ENCODE measurements at regions not wholly inside any gene's neighbourhood (a gene's known extent, or its start where the extent isn't known, plus 50 kb on each side); places are given as distances from the start of the nearest gene placed in this dataset.
"Not testable (repeated sequence)": the region's sequence is repeated elsewhere in the genome, so short reads cannot be mapped to it uniquely, and the experiment has no call there.

- DNase-seq: no peak
Measured at GRCh38 chr2:184154438-184154837, 443.9 kb upstream of the ZNF804A start.

- DNase-seq: no peak
Measured at GRCh38 chr2:184155791-184156190, 442.5 kb upstream of the ZNF804A start.

DNA sequence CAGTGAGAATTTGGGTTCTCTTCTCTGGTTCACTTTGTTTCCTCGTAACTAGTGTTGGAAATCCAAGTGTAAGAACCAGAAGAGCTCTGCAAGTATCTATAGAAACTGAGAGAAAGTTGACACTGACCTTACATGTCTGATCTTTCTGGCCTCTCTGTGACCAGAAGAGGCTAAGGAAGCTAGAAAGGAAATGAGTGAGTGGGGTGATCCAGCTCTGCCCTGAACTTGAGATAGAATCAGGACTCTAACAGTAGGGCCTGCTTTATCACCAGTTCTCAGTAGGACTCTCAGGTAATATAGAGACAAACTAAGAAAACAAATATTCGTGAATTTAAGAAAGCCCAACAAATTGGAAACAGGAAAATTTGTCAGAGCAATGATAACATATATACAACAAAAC is 441.2 kb upstream of the ZNF804A start:
- no peak for DNase-seq

DNA sequence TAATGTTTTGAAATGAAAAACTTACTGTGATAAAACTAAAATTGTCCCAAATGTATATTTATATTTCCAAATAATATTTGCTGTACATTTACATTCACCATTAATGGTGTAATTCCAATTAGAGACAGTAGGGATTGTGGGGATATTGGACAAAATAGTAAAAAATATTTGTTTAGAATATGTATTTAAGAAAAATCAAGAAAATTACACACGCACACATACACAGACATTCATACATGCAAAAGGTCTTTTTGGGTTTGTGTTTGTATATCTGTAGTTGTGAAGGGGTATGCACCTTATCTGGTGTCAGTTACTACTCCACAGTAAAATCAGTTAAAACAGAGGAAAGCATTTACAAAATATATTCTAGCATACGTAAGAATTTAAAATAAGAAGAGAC is 435.9 kb upstream of the ZNF804A start:
- no peak for DNase-seq

GRCh38 chr2:184168823-184169222 is 429.5 kb upstream of the ZNF804A start:
- not testable (repeated sequence) for DNase-seq

DNA sequence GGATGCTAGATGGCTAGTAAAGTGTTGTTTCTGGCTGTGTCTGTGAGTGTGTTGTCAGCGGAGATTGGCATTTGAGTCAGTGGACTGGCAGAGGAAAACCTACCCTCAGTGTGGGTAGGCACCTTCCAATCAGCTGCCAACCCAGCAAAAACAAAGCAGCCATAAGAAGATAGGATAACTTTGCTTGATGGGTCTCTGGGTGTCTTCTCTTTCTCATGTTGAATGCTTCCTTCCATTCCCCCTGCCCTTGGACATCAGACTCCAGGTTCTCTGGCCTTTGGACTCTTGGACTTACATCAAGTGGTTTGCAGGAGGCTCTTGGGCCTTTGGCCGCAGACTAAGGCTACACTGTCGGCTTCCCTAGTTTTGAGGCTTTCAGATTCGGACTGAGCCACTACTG is 429.0 kb upstream of the ZNF804A start:
- DNase-seq: no peak

GRCh38 chr2:184174493-184175104 is 423.7 kb upstream of the ZNF804A start:
- DNase-seq: no peak

GRCh38 chr2:184178229-184178628 is 420.1 kb upstream of the ZNF804A start:
- DNase-seq: no peak

GRCh38 chr2:184186436-184186835 is 411.9 kb upstream of the ZNF804A start:
- no peak for DNase-seq

DNA sequence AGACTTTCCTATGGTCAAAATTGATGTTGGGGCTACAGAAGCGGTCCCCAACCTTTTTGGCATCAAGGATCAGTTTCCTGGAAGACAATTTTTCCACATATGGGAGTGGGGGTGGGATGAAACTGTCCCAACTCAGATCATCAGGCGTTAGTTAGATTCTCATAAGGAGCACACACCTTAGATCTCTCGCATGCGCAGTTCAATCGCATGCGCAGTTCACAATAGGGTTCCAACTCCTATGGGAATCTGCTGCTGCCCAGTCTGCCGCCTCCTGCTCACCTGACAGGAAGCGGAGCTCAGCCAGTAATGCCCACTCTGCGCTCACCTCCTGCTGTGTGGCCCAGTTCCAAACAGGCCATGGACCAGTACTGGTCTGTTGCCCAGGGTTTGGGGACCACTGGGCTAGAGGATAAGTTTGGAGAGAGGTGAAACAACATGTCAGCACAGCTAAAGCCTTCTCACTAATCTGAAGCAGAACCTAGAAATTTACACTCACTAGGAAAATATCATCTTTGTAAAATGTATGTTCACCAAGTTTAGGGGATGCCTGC is 410.8 kb upstream of the ZNF804A start:
- DNase-seq: no peak

DNA sequence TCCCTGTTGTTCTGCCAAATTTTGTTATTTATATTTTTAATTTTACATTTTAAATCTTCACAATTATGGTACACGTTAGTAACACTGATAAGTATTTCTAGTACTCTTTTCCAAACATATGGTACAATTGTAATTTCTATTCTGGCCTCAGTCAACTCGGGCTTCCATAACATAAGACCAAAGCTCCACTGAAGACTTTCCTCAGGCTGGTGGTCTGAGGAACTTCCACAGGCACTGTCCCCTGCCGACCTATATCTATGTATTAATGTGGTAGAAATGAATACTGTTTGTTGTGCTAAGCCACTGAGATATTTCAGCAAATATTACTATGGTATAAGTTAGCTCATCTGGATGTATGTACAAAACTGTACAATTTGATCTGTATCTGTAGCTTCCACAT is 407.6 kb upstream of the ZNF804A start:
- DNase-seq: no peak

DNA sequence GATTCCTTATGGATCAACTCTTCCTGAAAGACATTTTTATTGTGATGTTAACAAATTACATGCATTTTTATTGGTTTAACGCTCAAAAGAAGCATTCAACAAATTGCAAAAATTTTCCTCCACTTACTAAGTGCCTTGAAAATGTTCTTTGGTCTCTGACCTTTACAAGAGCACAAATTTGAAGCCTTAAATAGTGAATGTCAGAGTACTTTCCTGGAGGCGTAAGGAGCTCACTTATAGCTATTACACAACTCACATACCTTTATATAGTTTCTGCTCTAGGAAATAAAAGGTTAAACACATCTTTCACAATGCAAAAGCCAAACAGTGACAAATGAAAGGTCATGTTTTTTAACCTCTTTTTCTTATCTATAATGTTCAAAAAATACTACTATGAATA is 405.7 kb upstream of the ZNF804A start:
- no peak for DNase-seq

DNA sequence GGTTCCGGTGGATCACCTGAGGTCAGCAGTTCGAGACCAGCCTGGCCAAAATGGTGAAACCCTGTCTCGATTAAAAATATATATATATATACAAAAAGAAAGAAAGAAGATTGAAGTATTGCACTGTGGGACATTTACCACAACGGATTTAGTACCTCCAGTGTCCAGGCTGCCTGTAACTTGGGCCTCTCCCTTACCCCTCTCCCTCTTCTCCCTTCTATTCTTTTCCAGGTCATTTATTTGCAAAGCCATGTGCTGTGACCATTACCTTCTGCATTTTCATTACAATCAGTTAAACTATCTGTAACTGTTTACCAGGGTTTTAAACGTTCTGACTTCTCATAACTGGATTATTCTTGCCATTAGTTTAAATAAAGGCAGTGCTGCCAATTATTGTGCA is 400.9 kb upstream of the ZNF804A start:
- no peak for DNase-seq

DNA sequence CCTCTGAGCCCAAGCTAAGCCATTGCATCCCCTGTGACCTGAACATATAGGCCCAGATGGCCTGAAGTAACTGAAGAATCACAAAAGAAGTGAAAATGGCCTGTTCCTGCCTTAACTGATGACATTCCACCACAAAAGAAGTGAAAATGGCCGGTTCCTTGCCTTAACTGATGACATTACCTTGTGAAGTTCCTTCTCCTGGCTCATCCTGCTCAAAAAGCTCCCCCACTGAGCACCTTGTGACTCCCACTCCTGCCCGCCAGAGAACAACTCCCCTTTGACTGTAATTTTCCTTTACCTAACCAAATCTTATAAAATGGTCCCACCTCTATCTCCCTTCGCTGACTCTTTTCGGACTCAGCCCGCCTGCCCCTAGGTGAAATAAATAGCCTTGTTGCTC is 399.5 kb upstream of the ZNF804A start:
- not testable (repeated sequence) for DNase-seq

DNA sequence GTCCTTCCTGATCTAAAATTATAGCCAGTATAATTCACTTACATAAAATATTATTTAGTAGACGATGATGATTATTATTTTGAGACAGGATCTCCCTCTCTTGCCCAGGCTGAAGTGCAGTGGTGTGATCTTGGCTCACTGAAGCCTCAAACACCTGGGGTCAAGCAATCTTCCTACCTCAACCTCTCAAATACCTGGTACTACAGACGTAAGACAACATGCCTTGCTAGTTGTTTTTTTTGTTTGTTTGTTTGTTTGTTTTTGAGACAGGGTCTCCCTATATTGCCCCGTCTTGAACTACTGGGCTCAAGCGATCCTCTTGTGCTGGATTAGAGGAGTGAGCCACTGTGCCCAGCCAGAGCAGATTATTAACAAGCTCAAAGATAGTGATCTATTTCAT is 399.1 kb upstream of the ZNF804A start:
- DNase-seq: no peak

DNA sequence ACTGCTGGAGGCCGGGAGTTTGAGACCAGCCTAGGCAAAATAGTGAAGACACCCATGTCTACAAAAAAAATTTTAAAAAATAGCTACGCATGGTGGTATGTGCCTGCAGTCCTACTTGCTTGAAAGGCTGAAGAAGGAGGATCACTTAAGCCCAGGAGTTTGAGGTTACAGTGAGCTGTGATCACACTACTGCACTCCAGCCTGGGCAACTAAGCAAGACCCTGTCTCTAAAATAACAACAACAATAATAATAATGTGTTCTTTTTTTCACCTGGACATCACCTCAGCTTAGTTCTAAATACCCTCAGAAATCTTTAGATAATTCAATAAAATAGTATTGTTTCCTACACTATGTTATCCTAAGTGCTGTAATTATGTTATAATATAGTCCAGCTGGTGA is 397.1 kb upstream of the ZNF804A start:
- no peak for DNase-seq

GRCh38 chr2:184203661-184204060 is 394.7 kb upstream of the ZNF804A start:
- no peak for DNase-seq

DNA sequence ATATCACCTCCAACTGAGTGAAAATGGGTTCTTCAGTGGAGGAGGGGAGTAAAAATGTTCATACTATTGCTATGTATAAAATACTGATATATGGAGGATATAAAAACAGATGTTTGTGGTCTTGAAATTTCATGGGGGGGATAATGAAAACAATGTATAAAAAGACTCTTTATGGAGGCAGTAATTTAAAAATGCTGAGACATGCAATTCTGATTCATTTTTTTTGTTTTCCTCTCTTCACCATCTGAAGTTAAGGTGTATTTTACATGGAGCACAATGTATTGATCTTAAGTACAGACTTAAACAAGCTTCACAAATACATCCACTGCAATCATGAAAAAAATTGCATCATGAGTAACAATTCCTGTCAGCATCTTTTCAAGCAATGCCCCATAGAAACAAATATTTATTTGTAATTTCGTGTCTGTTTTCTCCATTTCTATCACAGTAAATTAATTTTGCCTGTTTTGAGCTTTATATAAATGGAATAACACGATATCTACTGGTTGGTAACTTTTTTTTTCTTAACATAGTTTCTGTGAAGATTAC is 393.2 kb upstream of the ZNF804A start:
- DNase-seq: no peak

GRCh38 chr2:184206045-184206444 is 392.3 kb upstream of the ZNF804A start:
- no peak for DNase-seq

GRCh38 chr2:184210329-184210728 is 388.0 kb upstream of the ZNF804A start:
- DNase-seq: no peak

DNA sequence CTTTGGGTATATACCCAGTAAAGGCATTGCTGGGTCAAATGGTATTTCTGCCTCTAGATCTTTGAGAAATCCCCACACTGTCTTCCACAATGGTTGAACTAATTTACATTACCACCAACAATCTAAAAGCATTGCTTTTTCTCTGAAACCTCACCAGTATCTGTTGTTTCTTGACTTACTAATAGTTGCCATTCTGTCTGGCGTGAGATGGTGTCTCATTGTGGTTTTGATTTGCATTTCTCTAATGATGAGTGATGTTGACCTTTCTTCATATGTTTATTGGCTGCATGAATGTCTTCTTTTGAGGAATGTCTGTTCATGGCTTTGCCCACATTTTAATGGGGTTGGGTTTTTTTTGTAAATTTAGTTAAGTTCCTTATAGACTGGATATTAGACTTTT is 382.6 kb upstream of the ZNF804A start:
- no peak for DNase-seq

- DNase-seq: peak; percentile 12
Measured at GRCh38 chr2:184256611-184257010, 341.7 kb upstream of the ZNF804A start.

DNA sequence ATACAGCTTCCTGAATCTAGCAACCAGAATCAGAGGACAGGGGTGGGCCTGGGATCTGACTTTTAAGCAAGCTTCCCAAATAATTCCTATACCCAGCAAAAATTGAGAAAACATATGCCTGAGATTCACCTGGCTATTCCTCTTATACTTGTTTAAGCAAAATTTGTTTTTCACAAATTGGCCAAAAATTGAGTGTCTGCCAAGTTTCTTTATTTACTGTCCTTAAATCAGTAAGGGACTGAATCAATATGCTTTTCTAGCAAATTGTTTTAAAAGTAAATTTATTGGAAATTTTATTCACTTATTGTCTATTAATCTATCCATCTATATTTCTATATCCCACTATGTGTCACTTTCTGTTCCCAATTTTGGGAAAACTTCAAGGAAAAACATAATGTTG is 337.0 kb upstream of the ZNF804A start:
- no peak for DNase-seq

DNA sequence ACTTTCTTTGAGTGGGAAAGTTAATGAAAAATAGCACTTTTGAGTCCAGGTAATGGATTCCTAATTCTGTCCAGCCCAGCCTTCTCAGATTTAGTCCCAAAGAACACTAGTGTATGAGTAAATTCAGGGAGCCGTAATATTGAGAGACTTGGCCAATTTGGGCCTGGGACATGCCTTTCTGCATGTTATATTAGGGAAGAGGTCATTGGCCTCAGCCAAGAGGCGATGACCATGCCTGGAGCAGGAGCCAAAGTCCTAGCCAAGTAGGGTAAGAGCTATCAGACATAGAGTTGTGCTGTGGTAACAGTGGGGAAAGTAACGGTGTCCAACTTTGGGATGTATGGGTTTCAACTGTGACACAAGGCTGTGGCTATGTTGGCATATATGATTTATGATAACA is 336.5 kb upstream of the ZNF804A start:
- DNase-seq: no peak

GRCh38 chr2:184268900-184269477 is 329.3 kb upstream of the ZNF804A start:
- DNase-seq: no peak

Measured in NCI-H226 (cell line).